ENCODE measurements at regions not wholly inside any gene's neighbourhood (a gene's known extent, or its start where the extent isn't known, plus 50 kb on each side); places are given as distances from the start of the nearest gene placed in this dataset.

GRCh38 chr2:180190851-180191250 lies 183.8 kb upstream of the CWC22 start:
- Histone ChIP-seq H2BK20ac (ENCODE audit: low read depth, low read length) (no peak overlapping the region), H3K14ac (replicated peaks; ENCODE audit: low read depth, low read length) (no peak overlapping the region), H3K4me2 (ENCODE audit: low read depth, low read length) (no peak overlapping the region), H3K9ac (ENCODE audit: low read depth, low read length) (no peak overlapping the region), H3K4me1 (ENCODE audit: control insufficient read depth, insufficient read depth, low read length) (no peaks in the 10 kb centered on the region), H2BK15ac (ENCODE audit: low read depth, low read length) (no peak overlapping the region), H3K36me3 (ENCODE audit: control insufficient read depth, insufficient read depth, low read length) (no peaks in the 10 kb centered on the region), H3K27ac (ENCODE audit: insufficient read depth, low read length) (no peak overlapping the region), H3K9me3 (ENCODE audit: control insufficient read depth, insufficient read depth, low read length) (no peaks in the 10 kb centered on the region), H3K56ac (ENCODE audit: extremely low read depth, insufficient read depth, low read length) (no peak overlapping the region), H4K5ac (ENCODE audit: low read depth, low read length) (no peak overlapping the region), H3K79me1 (ENCODE audit: low read depth in 1 of 2, low read length in 2 of 2) (no peaks in the 10 kb centered on the region), H4K91ac (ENCODE audit: insufficient read depth, low read depth, low read length) (no peak overlapping the region), H2AK9ac (replicated peaks; ENCODE audit: low read depth, low read length, poor library complexity) (no peak overlapping the region), H3K27me3 (ENCODE audit: control insufficient read depth, insufficient read depth, low read length) (no peaks in the 10 kb centered on the region), H4K20me1 (ENCODE audit: insufficient read depth, low read length) (no peaks in the 10 kb centered on the region), H3K9me1 (ENCODE audit: insufficient read depth, low read length) (no peaks in the 10 kb centered on the region), H3K4me3 (ENCODE audit: insufficient read depth, low read depth, low read length) (no peak overlapping the region), H3K23ac (ENCODE audit: low read depth, low read length) (no peak overlapping the region), H3K4ac (ENCODE audit: low read depth, low read length) (no peak overlapping the region), H3K18ac (ENCODE audit: low read depth, low read length) (no peak overlapping the region), H2AFZ (replicated peaks; ENCODE audit: low read length, poor library complexity) (no peak overlapping the region), H2BK120ac (ENCODE audit: low read depth, low read length) (no peak overlapping the region), H2BK5ac (ENCODE audit: low read depth, low read length, poor library complexity, severe bottlenecking) (no peak overlapping the region), H2AK5ac (ENCODE audit: low read depth, low read length) (no peak overlapping the region), H4K8ac (ENCODE audit: low read depth in 2 of 2, low read length in 2 of 2) (no peak overlapping the region)
- TF ChIP-seq USF2 (IDR thresholded peaks at IDR 0.05; ENCODE audit: low read depth, low read length) (no peak), RAD21 (IDR thresholded peaks at IDR 0.05; ENCODE audit: low read length) (no peak), POLR2A (IDR thresholded peaks at IDR 0.05; ENCODE audit: low read depth, low read length) (no peak), RFX5 (IDR thresholded peaks at IDR 0.05; ENCODE audit: low read depth, low read length) (no peak), BHLHE40 (IDR thresholded peaks at IDR 0.05; ENCODE audit: low read depth, low read length) (no peak), CHD1 (IDR thresholded peaks at IDR 0.05; ENCODE audit: low read depth, low read length) (no peak), MAFK (IDR thresholded peaks at IDR 0.05; ENCODE audit: low read depth, low read length) (no peak), NFE2L2 (IDR thresholded peaks at IDR 0.05; ENCODE audit: low read depth, low read length) (no peak), CEBPB (IDR thresholded peaks at IDR 0.05; ENCODE audit: low read depth, low read length) (no peak), FOS (IDR thresholded peaks at IDR 0.05; ENCODE audit: low read depth, low read length) (no peak), MXI1 (IDR thresholded peaks at IDR 0.05; ENCODE audit: borderline replicate concordance, low read depth, low read length) (no peak)
- TF ChIP-seq, protein P1, sequence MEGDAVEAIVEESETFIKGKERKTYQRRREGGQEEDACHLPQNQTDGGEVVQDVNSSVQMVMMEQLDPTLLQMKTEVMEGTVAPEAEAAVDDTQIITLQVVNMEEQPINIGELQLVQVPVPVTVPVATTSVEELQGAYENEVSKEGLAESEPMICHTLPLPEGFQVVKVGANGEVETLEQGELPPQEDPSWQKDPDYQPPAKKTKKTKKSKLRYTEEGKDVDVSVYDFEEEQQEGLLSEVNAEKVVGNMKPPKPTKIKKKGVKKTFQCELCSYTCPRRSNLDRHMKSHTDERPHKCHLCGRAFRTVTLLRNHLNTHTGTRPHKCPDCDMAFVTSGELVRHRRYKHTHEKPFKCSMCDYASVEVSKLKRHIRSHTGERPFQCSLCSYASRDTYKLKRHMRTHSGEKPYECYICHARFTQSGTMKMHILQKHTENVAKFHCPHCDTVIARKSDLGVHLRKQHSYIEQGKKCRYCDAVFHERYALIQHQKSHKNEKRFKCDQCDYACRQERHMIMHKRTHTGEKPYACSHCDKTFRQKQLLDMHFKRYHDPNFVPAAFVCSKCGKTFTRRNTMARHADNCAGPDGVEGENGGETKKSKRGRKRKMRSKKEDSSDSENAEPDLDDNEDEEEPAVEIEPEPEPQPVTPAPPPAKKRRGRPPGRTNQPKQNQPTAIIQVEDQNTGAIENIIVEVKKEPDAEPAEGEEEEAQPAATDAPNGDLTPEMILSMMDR (conservative IDR thresholded peaks at IDR 0.05; ENCODE audit: low read depth, low read length) = no peak
- TF ChIP-seq, protein P2, sequence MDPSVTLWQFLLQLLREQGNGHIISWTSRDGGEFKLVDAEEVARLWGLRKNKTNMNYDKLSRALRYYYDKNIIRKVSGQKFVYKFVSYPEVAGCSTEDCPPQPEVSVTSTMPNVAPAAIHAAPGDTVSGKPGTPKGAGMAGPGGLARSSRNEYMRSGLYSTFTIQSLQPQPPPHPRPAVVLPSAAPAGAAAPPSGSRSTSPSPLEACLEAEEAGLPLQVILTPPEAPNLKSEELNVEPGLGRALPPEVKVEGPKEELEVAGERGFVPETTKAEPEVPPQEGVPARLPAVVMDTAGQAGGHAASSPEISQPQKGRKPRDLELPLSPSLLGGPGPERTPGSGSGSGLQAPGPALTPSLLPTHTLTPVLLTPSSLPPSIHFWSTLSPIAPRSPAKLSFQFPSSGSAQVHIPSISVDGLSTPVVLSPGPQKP (IDR thresholded peaks at IDR 0.05; ENCODE audit: borderline replicate concordance, low read depth, low read length) = no peak
- in situ Hi-C loops (cut with MboI; ENCODE audit: low sequenced_read_pairs) (no loop called here), intact Hi-C loops (cut with micrococcal nuclease) (no loop called here), dilution Hi-C loops (cut with HindIII; ENCODE audit: low sequenced_read_pairs, unreplicated experiment) (no loop called here)
- DNase-seq (no peak), ATAC-seq (ENCODE audit: low read depth) (no peak)
- no TSS peak for BruUV-seq (replicated peaks)
- WGBS, 2 experiments (ENCODE audit: extremely low coverage in 2 of 2, insufficient read length in 1 of 2) = no CpG with 5 or more reads among the region's 2 CpGs
- CTCF ChIA-PET = no interaction called here
- POLR2A ChIA-PET (ENCODE audit: unreplicated experiment) = no interaction called here
